OCI-LY3 (cell line): ENCODE measurements at regions not wholly inside any gene's neighbourhood (a gene's known extent, or its start where the extent isn't known, plus 50 kb on each side); places are given as distances from the start of the nearest gene placed in this dataset.

Experiments used
- H2AFZ ChIP-seq: fragments of 200-600, 300-600 bp; shearing (Covaris generic); 2 replicates; pipeline ENCODE4 v1.6.0; 2014; ENCODE audit warnings: antibody characterized with exemption, low read depth, low read length
- H3K27ac ChIP-seq: fragments of 200-600, 300-600 bp; sonication (generic); 2 replicates; pipeline ENCODE4 v1.5.1; 2014; ENCODE audit warnings: mild to moderate bottlenecking, low read length, moderate library complexity, mixed read lengths
- H3K27me3 ChIP-seq: fragments of 200-600, 300-600 bp; sonication (generic); 2 replicates; pipeline ENCODE4 v1.6.1; 2014; ENCODE audit warnings: low read depth, low read length, mixed read lengths
- H3K36me3 ChIP-seq: fragments of 200-600, 300-600 bp; sonication (generic); replicated peaks from 2 replicates; pipeline ENCODE3; 2014; ENCODE audit warnings: low read depth, low read length, mixed read lengths
- H3K4me1 ChIP-seq: fragments of 300-600, 200-600 bp; sonication (generic); 2 replicates; pipeline ENCODE4 v1.6.1; 2014; ENCODE audit warnings: low read length, mixed read lengths
- H3K4me2 ChIP-seq: fragments of 200-600, 300-600 bp; sonication (generic); 2 replicates; pipeline ENCODE4 v1.6.1; 2014; ENCODE audit warnings: low read length, mixed read lengths
- H3K4me3 ChIP-seq: fragments of 300-600, 200-600 bp; sonication (generic); 2 replicates; pipeline ENCODE4 v1.5.1; 2014; ENCODE audit warnings: antibody characterized with exemption, mild to moderate bottlenecking, low read length, moderate library complexity
- H3K79me2 ChIP-seq: fragments of 300-600, 200-600 bp; shearing (Covaris generic); 2 replicates; pipeline ENCODE4 v1.6.1; 2014; ENCODE audit warnings: mild to moderate bottlenecking, low read length, mixed read lengths
- H3K9ac ChIP-seq: fragments of 300-600, 200-600 bp; shearing (Covaris generic); 2 replicates; pipeline ENCODE4 v1.6.0; 2014; ENCODE audit warnings: mild to moderate bottlenecking, low read length, moderate library complexity
- H3K9me3 ChIP-seq: fragments of 200-600, 300-600 bp; shearing (Covaris generic); 2 replicates; pipeline ENCODE4 v1.6.1; 2014; ENCODE audit warnings: low read length, mixed read lengths; ENCODE audit not compliant: insufficient read depth
- H4K20me1 ChIP-seq: fragments of 200-600, 300-600 bp; sonication (generic); 2 replicates; pipeline ENCODE4 v1.6.1; 2016; ENCODE audit warnings: low read length, mixed read lengths; ENCODE audit not compliant: insufficient read depth
- CTCF ChIP-seq: fragments of 200-600, 300-600 bp; sonication (generic); IDR thresholded peaks from 2 replicates; pipeline ENCODE4 v1.5.1; 2014; ENCODE audit warnings: antibody characterized with exemption, low read length, low read depth
- EZH2phosphoT487 ChIP-seq: fragments of 200-600 bp; shearing (Covaris generic); IDR thresholded peaks from 2 replicates; pipeline ENCODE4 v1.6.1; 2018; ENCODE audit warnings: antibody characterized with exemption, mixed run types, low read depth

- Histone ChIP-seq H2AFZ (no peak overlapping the region), H3K27me3 (no peaks in the 10 kb centered on the region)
Observed at GRCh38 chr2:88925770-88926462, 234.4 kb downstream of the RPIA start.

GRCh38 chr2:88927128-88927527, 235.7 kb downstream of the RPIA start:
- no peak for TF ChIP-seq CTCF
- no peak for TF ChIP-seq EZH2phosphoT487
- Histone ChIP-seq H3K79me2 (no peaks in the 10 kb centered on the region), H3K4me3 (no peak overlapping the region), H3K9ac (no peak overlapping the region), H3K27ac (no peak overlapping the region), H3K27me3 (no peaks in the 10 kb centered on the region), H2AFZ (no peak overlapping the region), H3K4me2 (no peak overlapping the region), H4K20me1 (no peaks in the 10 kb centered on the region), H3K9me3 (no peaks in the 10 kb centered on the region), H3K4me1 (no peaks in the 10 kb centered on the region), H3K36me3 (no peaks in the 10 kb centered on the region)

More at GRCh38 chr2:88925770-88926462, 234.4 kb downstream of the RPIA start:
- Histone ChIP-seq H3K4me1 (no peaks in the 10 kb centered on the region), H3K27ac (no peak overlapping the region), H3K79me2 (no peaks in the 10 kb centered on the region), H4K20me1 (no peaks in the 10 kb centered on the region), H3K4me2 (no peak overlapping the region), H3K4me3 (no peak overlapping the region), H3K9me3 (no peaks in the 10 kb centered on the region), H3K9ac (no peak overlapping the region), H3K36me3 (no peaks in the 10 kb centered on the region)
- TF ChIP-seq EZH2phosphoT487: no peak
- no peak for TF ChIP-seq CTCF

- Histone ChIP-seq H4K20me1 (no peaks in the 10 kb centered on the region), H3K9me3 (no peaks in the 10 kb centered on the region), H3K27ac (no peak overlapping the region), H3K4me3 (no peak overlapping the region), H3K79me2 (no peaks in the 10 kb centered on the region), H3K4me2 (no peak overlapping the region), H3K27me3 (no peaks in the 10 kb centered on the region), H3K36me3 (no peaks in the 10 kb centered on the region), H3K4me1 (no peaks in the 10 kb centered on the region), H2AFZ (no peak overlapping the region), H3K9ac (no peak overlapping the region)
- TF ChIP-seq EZH2phosphoT487 (no peak), CTCF (no peak)
Observed at GRCh38 chr2:88930659-88931058, 239.2 kb downstream of the RPIA start.

- H3K79me2 ChIP-seq: no peaks in the 10 kb centered on the region
- H3K4me2 ChIP-seq: no peak overlapping the region
- H4K20me1 ChIP-seq: no peaks in the 10 kb centered on the region
- H3K36me3 ChIP-seq: no peaks in the 10 kb centered on the region
- no peak overlapping the region for H3K27ac ChIP-seq
- H3K27me3 ChIP-seq: no peaks in the 10 kb centered on the region
- no peaks in the 10 kb centered on the region for H3K4me1 ChIP-seq
- no peaks in the 10 kb centered on the region for H3K9me3 ChIP-seq
- H2AFZ ChIP-seq: no peak overlapping the region
- no peak overlapping the region for H3K4me3 ChIP-seq
- no peak for TF ChIP-seq CTCF
- TF ChIP-seq EZH2phosphoT487: no peak
- H3K9ac ChIP-seq: no peak overlapping the region
Observed at GRCh38 chr2:88932686-88933085, 241.2 kb downstream of the RPIA start.
